ENCODE measurements at regions not wholly inside any gene's neighbourhood (a gene's known extent, or its start where the extent isn't known, plus 50 kb on each side); places are given as distances from the start of the nearest gene placed in this dataset.

GRCh38 chr17:6020376-6021010 lies 49.7 kb upstream of the WSCD1 start:
- no peak for TF ChIP-seq POLR2AphosphoS5 (IDR thresholded peaks at IDR 0.05; ENCODE audit: borderline replicate concordance, low read depth, low read length)
- no peak for TF ChIP-seq EZH2 (IDR thresholded peaks at IDR 0.05)
- TF ChIP-seq FOXP2 (optimal IDR thresholded peaks at IDR 0.05; ENCODE audit: control extremely low read depth, extremely low read length, insufficient read depth) = no peak

All from SK-N-MC (cell line).